GM18909 (cell line): ENCODE measurements at regions not wholly inside any gene's neighbourhood (a gene's known extent, or its start where the extent isn't known, plus 50 kb on each side); places are given as distances from the start of the nearest gene placed in this dataset.

ENCODE experiments used
- ATAC-seq: cut with Tn5 transposase; IDR thresholded peaks from one replicate; pipeline ENCODE4 v1.9.1; 2021; ENCODE audit warnings: mild to moderate bottlenecking; ENCODE audit not compliant: unreplicated experiment, poor library complexity

DNA sequence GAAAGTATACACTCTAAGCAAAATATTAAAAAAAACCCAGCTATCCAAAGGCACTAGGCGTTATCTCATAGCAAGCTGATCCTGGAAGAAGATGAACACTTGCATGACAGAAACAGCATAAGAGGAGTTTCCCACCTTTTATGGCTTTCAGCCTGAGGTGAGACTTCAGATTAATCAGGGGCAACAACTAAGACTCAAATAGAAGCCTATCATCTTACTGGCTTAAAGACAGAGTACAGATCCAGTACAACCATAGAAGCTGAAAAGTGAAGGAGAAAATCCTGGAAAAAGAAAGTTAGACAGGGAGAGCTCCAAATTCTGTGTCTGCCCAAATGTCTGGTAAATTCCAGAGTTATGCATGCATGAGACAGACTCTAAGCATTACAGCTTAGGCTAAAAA, 360.8 kb upstream of the KCNN2 start:
- no peak for ATAC-seq

DNA sequence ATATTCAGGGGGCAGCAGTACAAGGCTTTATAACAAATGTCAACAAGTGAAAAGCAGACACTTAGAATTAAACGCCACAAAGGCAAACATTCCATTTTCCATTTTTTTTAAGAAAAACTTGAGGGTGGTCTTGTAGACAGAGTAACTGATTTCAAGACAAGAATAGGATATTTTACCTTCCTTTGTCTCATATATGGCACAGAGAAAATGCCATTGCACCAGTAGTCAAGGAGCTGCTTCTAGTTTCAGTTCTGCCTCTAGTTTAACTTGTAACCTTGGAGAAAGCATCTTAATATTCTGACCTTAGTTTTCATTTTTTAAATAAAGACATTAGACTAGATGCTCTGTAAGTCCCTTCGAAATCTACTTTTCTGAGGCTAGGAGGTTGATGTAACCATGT, 355.3 kb upstream of the KCNN2 start:
- ATAC-seq: no peak

DNA sequence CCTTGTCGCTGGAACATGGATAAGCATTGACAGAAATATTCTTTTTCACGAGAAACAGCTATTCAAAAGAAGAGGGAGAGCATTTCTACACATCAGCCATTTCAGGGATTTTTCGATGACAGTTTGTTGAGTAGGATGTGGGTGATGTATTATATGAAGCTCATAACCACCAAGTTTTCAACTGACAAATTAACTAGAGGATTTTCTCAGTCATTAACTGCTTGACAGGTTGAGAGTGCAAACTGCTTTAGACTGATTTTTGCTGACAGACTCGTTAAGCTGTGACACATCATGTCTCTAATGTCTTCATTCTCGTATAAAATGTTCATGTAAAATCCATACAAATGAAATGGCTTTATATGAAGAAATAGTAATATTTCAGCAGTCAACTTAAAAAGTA, 354.2 kb upstream of the KCNN2 start:
- ATAC-seq: no peak

DNA sequence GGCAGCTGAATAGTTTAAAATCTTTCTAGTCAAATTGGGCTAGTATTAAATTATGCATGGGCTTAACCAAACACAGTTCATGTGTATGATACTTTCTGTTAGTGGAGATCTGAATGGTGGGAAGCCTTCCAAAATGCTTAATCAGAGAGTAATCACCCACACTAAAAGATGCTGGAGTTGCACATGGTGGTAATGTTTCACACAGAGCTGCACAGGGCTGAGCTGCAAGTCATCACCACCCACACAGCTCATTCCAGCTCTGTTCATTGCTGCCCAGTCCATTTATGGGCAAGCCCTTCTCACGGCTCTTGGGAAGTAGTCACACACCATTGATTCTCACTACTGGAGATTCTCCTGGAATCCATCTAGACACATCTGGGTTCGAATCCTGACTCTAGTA, 351.5 kb upstream of the KCNN2 start:
- ATAC-seq: no peak

DNA sequence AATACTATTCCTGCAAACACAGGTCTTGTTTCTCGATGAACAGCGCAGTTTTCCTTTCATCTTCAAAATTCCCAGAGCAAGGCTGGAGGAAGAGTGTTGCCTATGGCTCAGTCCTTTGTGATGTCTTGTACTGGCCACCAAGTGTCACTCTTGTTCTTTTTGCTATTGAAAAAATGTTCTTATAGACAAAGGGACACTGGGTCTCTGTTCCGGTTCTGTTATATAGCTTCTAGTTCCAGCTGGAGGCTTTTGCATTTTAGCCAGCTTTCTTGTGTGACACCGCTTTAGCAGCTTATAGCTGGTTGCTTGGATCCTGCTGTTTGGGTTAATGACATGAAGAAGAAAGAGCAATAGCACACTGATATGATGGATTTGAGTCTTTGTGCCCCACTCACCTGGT, 343.7 kb upstream of the KCNN2 start:
- ATAC-seq: no peak

DNA sequence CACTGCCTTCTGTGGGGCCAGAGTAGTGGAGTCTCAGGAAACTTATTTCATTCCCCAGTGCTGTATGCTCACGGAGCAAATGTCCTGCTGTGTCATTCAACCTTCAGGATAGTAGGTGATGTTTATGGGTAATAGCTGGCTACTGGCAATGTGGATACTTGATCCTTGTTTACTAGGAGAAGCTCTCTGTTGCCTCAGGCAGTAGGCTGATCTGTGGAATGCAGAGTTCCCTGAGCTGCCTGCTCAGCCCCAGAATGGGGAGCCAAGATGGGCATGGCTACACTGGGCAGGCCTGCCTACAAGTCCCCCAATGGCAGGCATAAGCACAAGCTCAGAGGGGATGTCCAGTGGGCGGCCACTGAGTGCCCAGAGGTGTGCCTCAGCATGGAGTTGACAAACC, 323.1 kb upstream of the KCNN2 start:
- no peak for ATAC-seq

GRCh38 chr5:114050087-114050486, 311.8 kb upstream of the KCNN2 start:
- ATAC-seq: no peak

- no peak for ATAC-seq
Observed at GRCh38 chr5:114053372-114053771, 308.5 kb upstream of the KCNN2 start.

- ATAC-seq: no peak
Observed at GRCh38 chr5:114054594-114054993, 307.3 kb upstream of the KCNN2 start.

DNA sequence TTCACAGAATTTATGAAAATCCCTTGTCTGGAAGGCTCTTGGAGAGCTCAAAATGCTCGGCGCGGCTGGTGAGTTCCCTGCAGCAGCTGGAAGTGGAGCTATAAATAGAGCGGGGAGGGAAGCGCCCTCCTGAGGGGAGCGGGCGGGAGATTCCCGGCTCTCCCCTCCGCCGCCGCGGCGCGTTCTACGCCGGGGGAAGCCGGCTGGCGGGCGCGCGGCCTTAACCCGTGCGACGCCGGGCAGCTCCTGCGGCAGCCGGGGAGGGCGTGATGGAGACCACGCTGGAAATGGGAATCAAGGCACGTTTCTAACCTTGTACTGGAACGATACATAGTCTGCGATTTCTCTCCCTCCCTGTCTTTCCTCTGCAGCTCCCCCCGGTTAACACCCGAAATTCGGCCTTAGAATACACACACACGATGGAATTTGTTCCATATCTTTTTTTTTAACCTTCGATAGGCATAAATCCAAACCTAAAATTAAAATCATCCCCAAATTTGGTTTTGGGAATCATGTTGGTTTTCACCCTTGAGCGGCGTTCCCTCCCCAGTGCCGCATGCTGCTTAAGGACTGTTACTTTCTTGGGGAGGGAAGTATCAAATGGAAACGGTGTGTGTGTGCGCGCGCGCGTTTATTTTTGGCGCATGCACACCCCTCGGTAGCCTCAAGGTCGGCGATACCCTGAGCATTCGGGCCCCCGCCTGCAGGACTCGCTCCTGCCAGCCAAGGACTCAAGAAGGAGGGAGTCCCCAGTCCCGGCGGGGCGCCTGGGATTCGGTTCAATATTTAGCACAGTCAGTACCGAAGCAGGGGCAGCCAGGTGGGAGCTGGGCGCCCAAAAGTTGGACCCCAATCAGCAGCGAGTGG, 306.3 kb upstream of the KCNN2 start:
- no peak for ATAC-seq

DNA sequence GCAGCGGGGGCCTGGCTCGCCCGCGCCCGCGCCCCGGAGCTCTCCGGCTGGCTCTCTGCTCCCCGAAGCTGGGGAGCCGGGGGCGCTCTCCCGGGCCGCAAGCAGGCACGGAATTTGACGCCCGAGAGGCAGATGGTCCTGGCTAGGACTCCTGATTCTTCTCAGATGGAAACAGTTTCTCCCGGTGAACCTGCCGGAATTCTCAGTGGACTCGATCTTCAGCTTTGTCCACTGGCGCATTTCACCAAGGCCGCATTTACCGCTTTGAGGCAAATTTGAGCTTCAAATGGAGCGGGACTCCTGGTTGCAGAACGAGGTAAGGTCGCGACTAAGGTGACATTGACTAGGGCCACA, 305.7 kb upstream of the KCNN2 start:
- ATAC-seq: no peak

DNA sequence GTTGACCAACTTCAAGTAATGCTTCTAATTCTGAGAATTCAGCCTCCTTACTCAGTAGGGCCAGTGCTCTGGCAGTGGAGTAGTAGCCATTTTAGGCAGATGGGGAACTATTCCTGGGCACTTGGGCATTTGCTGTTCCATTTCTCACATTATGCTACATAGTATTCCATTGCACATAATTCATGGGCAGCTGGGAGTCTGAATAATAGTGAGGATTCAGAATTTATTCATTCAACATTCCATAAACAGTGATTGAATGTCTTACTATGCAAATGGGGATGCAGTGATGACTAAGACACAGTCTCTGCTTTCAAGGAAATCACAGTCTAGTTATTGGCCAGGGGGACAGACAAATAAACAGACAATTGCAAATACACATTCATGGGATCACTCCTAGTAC, 301.0 kb upstream of the KCNN2 start:
- no peak for ATAC-seq

DNA sequence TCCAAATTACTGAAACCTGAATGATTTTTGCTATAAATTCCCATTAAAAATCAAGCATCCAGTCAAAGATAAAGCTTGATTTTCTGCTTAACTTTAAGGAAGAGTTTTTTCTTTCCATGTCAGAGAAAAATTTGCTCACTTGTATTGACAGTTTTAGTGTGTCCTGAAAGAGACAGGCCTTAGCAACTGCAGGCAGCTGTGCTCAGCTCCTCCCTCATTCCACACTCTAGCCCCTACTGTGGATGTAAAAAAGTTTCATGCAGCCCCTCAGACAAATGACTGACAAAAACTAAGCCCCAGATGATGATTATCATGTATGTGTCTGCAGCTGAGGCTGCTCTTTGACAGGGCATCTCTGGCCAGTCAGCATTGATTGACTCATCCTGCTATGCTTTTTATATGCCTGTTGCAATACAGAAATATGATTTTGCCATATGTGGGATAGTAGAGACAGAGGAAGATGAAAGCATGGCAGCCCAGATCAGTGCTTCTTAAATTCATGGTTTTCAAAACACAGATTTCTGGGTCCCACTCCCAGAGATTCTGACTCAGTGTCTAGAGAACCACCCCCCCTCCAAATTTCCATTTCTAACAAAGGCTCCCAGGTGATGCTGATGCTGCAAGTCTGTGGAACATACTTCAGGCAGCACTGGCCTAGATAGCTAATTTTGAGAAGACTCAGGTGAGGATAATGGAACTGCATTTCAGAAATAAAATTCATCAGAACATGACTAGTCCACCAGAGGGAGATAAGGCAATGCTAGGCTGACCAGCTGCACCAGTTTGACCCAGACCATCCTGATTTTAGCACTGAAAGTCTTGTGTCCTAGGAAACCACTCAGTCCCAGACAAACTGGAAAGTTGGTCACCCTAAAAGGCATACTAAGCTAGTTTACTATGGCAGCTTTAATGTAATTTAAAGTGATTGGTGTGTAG, 298.7 kb upstream of the KCNN2 start:
- ATAC-seq: no peak

- ATAC-seq: no peak
Observed at GRCh38 chr5:114065912-114066311, 296.0 kb upstream of the KCNN2 start.

DNA sequence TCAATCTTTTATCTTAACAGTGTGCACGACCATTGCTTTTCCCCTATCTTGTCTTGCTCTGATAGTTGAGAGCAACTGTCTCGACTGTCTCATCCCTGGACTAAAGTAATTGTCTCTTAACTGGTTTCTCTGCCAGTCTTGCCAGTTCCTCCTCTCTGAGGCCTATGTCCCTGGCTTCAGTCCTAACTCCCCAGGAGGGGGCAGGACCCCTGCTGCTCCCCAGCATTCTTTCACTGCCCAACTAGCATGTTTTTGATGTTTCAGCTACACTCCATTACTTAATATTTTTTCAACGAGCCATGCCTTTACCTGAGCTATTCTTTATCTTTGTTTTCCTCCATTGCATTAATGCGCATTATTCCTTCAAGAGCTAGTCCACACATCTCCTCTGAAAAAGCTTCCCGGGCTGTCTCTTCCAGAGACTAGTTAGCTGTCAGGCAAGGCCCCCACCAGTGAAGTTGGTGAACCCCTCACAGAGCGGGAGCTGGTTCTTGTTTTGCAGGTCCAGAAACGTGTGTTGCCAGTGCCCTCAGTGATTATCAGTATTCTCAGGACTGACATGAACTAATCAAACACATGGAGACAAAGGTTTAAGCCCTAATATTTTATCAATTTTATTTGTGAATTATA, 291.7 kb upstream of the KCNN2 start:
- ATAC-seq: no peak

- no peak for ATAC-seq
Observed at GRCh38 chr5:114089259-114089658, 272.6 kb upstream of the KCNN2 start.

- ATAC-seq: no peak
Observed at GRCh38 chr5:114097570-114097969, 264.3 kb upstream of the KCNN2 start.

DNA sequence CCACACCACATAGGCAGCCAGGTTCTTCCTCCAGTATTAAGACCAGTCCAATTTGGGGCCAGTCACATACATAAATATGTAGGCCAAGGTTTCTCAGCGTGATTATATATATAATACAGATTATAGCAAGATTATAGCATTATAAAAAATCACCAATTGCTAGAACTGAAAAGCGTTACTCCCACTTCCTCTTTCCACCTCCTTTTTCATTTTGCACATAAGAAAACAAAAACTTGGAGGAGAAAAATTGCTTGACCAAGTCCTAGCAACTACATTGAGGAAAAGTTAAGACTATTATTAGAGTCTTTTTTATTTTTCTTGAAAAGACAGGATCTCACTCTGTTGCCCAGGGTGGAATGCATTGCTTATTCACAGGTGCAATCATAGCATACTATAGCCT, 262.7 kb upstream of the KCNN2 start:
- no peak for ATAC-seq

DNA sequence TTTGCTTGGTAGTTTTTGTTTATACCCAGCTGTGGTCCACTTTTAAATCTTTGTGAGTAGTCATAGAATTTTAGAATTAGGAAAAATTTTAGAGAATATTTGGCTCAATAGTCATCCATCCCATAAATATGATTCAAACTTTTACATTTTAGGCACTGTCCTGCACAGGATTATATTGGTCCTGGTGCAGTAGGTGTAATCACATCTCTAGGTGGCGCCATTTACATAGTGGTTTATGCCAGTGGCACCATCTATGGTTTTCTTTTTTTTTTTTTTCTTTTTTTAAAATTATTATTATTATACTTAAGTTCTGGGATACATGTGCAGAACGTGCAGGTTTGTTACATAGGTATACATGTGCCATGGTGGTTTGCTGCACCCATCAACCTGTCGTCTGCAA, 260.7 kb upstream of the KCNN2 start:
- peak; percentile 80 for ATAC-seq

DNA sequence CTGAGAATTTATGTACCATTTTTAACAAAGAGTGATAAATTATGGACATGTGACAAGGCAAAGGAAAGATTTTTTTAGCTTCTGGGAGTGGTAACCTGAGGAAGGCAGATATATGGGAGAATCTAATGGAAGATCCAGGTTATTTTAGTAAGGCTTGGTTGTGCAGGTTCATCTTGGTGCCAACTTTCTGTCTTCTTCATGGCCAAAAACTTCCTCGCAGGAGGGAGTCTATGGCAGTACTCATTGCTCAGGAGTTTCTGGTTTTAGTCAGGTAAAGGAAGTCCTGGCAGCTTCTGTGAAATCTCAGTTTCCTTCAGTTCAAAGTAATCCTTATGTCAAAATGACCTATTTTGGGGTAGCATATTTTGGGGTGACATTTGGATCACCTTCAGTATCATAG, 248.3 kb upstream of the KCNN2 start:
- ATAC-seq: no peak

DNA sequence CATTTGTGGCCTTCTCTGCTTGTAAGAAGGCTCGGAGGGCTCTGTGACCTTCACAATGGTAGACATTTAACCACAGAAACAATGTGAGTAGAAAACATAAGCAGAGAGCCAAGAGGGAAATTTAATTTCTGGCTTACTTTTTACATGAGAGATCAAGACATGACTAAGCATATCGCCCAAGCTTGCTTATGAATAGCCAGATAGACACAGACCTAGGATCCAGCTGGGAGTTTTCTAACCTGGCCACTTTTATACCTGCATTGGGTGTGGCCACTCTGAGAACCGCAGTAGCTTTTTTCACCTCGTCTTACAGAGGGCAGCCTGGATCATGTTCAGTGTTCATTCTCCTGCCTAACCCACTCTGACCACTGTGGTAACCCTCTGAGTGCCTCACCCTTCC, 244.9 kb upstream of the KCNN2 start:
- ATAC-seq: no peak
